CD8-positive, alpha-beta memory T cell (primary cell): ENCODE measurements at regions not wholly inside any gene's neighbourhood (a gene's known extent, or its start where the extent isn't known, plus 50 kb on each side); places are given as distances from the start of the nearest gene placed in this dataset.
A peak's percentile ranks its signal among the peaks of the same experiment; 100 is the strongest.

ENCODE experiments used
- CTCF ChIA-PET: fragments of 350-600 bp; sonication (Branson Sonifier 250); formaldehyde crosslinking; loops from one replicate; lab custom pipeline; 2021; ENCODE audit warnings: antibody characterized with exemption; lab: Charles Lee
- POLR2A ChIA-PET: fragments of 350-600 bp; sonication (Branson Sonifier 250); formaldehyde crosslinking; loops from one replicate; lab custom pipeline; 2021; ENCODE audit warnings: antibody characterized with exemption; lab: Charles Lee
- DNase-seq, 5 donors: peaks; one replicate each; pipeline versions ENCODE4 v3.0.0 to v3.0.0-alpha.2; 2020 to 2022; ENCODE audit warnings: mixed read lengths in 1 of 5
- H3K27ac ChIP-seq: one replicate; pipeline ENCODE4 v1.7.0; 2013; ENCODE audit warnings: low read depth, mild to moderate bottlenecking, low read length, moderate library complexity
- H3K27me3 ChIP-seq: 2 replicates; pipeline ENCODE4 v1.7.0; 2013; ENCODE audit warnings: low read length, mild to moderate bottlenecking; ENCODE audit not compliant: insufficient read depth, poor library complexity, severe bottlenecking
- H3K36me3 ChIP-seq: 2 replicates; pipeline ENCODE4 v1.7.0; 2013; ENCODE audit warnings: mild to moderate bottlenecking, low read length, moderate library complexity; ENCODE audit not compliant: insufficient read depth
- H3K4me1 ChIP-seq: 2 replicates; pipeline ENCODE4 v1.7.0; 2013; ENCODE audit warnings: mild to moderate bottlenecking, low read length, moderate library complexity; ENCODE audit not compliant: insufficient read depth
- H3K4me3 ChIP-seq: 2 replicates; pipeline ENCODE4 v1.7.0; 2013; ENCODE audit warnings: mild to moderate bottlenecking, low read length
- H3K9me3 ChIP-seq: 2 replicates; pipeline ENCODE4 v1.7.0; 2013; ENCODE audit warnings: mild to moderate bottlenecking, low read length
- H3K27ac Mint-ChIP-seq, 8 donors: one replicate each; pipeline ENCODE4 v1.8.0; 2020 to 2021; ENCODE audit warnings: mixed read lengths in 8 of 8, mild to moderate bottlenecking in 6 of 8, inconsistent platforms in 3 of 8, moderate library complexity in 3 of 8
- H3K27me3 Mint-ChIP-seq, 2 donors: one replicate each; pipeline ENCODE4 v1.8.0; 2020 to 2021; ENCODE audit warnings: mixed read lengths in 2 of 2, mild to moderate bottlenecking in 1 of 2, moderate library complexity in 1 of 2
- H3K36me3 Mint-ChIP-seq, 3 donors: one replicate each; pipeline ENCODE4 v1.8.0; 2020 to 2021; ENCODE audit warnings: mixed read lengths in 3 of 3, inconsistent platforms in 1 of 3, mild to moderate bottlenecking in 1 of 3
- H3K4me1 Mint-ChIP-seq, 3 donors: one replicate each; pipeline ENCODE4 v1.8.0; 2020 to 2021; ENCODE audit warnings: mixed read lengths in 3 of 3, inconsistent platforms in 1 of 3, mild to moderate bottlenecking in 1 of 3
- H3K4me3 Mint-ChIP-seq, 7 donors: one replicate each; pipeline ENCODE4 v1.8.0; 2020 to 2021; ENCODE audit warnings: mixed read lengths in 7 of 7, mild to moderate bottlenecking in 6 of 7, moderate library complexity in 4 of 7, inconsistent platforms in 2 of 7
- H3K9me3 Mint-ChIP-seq, 5 donors: one replicate each; pipeline ENCODE4 v1.8.0; 2020 to 2022; ENCODE audit warnings: mixed read lengths in 5 of 5, mild to moderate bottlenecking in 3 of 5, moderate library complexity in 2 of 5, inconsistent platforms in 1 of 5

- Histone ChIP-seq H3K36me3 (no peaks in the 10 kb centered on the region), H3K4me1 (no peaks in the 10 kb centered on the region), H3K9me3 (no peaks in the 10 kb centered on the region), H3K4me3 (no peak overlapping the region), H3K27me3 (no peaks in the 10 kb centered on the region), H3K27ac (no peak overlapping the region)
- Mint-ChIP-seq H3K27me3 (peaks cover 0 to 2% of the 10 kb centered on the region in 2 donors), H3K4me1 (no peaks in the 10 kb centered on the region), H3K4me3 (no peak overlapping the region), H3K27ac (no peak overlapping the region), H3K9me3 (peaks cover 0 to 4% (median 0%) of the 10 kb centered on the region in 5 donors), H3K36me3 (no peaks in the 10 kb centered on the region)
- CTCF ChIA-PET: no interaction called here
- POLR2A ChIA-PET: no interaction called here
- DNase-seq: no peak
Observed at GRCh38 chr12:126570566-126570965, 1505.3 kb downstream of the AACS start.

- CTCF ChIA-PET: no interaction called here
- no peak overlapping the region for H3K4me3 Mint-ChIP-seq
- H3K36me3 Mint-ChIP-seq: no peaks in the 10 kb centered on the region
- Histone ChIP-seq H3K27me3 (no peaks in the 10 kb centered on the region), H3K27ac (no peak overlapping the region), H3K9me3 (no peaks in the 10 kb centered on the region), H3K36me3 (no peaks in the 10 kb centered on the region), H3K4me1 (no peaks in the 10 kb centered on the region), H3K4me3 (no peak overlapping the region)
- no peak overlapping the region for H3K27ac Mint-ChIP-seq
- DNase-seq: no peak
- POLR2A ChIA-PET: no interaction called here
- H3K4me1 Mint-ChIP-seq: no peaks in the 10 kb centered on the region
- H3K27me3 Mint-ChIP-seq: no peaks in the 10 kb centered on the region
- H3K9me3 Mint-ChIP-seq: peaks cover 0 to 4% (median 0%) of the 10 kb centered on the region in 5 donors
Observed at GRCh38 chr12:126572170-126572569, 1506.9 kb downstream of the AACS start.

- H3K4me1 Mint-ChIP-seq: no peaks in the 10 kb centered on the region
Observed at GRCh38 chr12:126581655-126582054, 1516.4 kb downstream of the AACS start.

GRCh38 chr12:126582231-126582630 lies 1517.0 kb downstream of the AACS start:
- H3K9me3 Mint-ChIP-seq: no peaks in the 10 kb centered on the region
- no peak overlapping the region for H3K4me3 Mint-ChIP-seq
- H3K9me3 ChIP-seq: no peaks in the 10 kb centered on the region
- ChIA-PET CTCF (no interaction called here), POLR2A (no interaction called here)
- no peaks in the 10 kb centered on the region for H3K36me3 ChIP-seq
- no peaks in the 10 kb centered on the region for H3K4me1 Mint-ChIP-seq
- H3K27ac Mint-ChIP-seq: no peak overlapping the region
- no peaks in the 10 kb centered on the region for H3K36me3 Mint-ChIP-seq
- H3K27me3 Mint-ChIP-seq: peaks cover 0 to 3% of the 10 kb centered on the region in 2 donors
- H3K4me1 ChIP-seq: no peaks in the 10 kb centered on the region
- H3K27me3 ChIP-seq: no peaks in the 10 kb centered on the region
- no peak for DNase-seq
- H3K27ac ChIP-seq: no peak overlapping the region
- H3K4me3 ChIP-seq: no peak overlapping the region

More at GRCh38 chr12:126581655-126582054, 1516.4 kb downstream of the AACS start:
- H3K27me3 Mint-ChIP-seq: peaks cover 0 to 4% of the 10 kb centered on the region in 2 donors
- ChIA-PET CTCF (no interaction called here), POLR2A (no interaction called here)
- no peak overlapping the region for H3K4me3 ChIP-seq
- no peaks in the 10 kb centered on the region for H3K36me3 Mint-ChIP-seq
- H3K27ac ChIP-seq: no peak overlapping the region
- no peaks in the 10 kb centered on the region for H3K9me3 ChIP-seq
- no peaks in the 10 kb centered on the region for H3K36me3 ChIP-seq
- H3K9me3 Mint-ChIP-seq: no peaks in the 10 kb centered on the region
- no peak overlapping the region for H3K4me3 Mint-ChIP-seq
- no peaks in the 10 kb centered on the region for H3K27me3 ChIP-seq
- DNase-seq: no peak
- H3K27ac Mint-ChIP-seq: no peak overlapping the region
- no peaks in the 10 kb centered on the region for H3K4me1 ChIP-seq

GRCh38 chr12:126588586-126589249 lies 1523.5 kb downstream of the AACS start:
- ChIA-PET CTCF (no interaction called here), POLR2A (no interaction called here)
- no peak overlapping the region for H3K27ac ChIP-seq
- Mint-ChIP-seq H3K36me3 (no peaks in the 10 kb centered on the region), H3K27ac (peak overlapping the region in 5 of 8 donors; percentile 12 to 69 (median 51)), H3K4me1 (peaks cover 11 to 20% (median 15%) of the 10 kb centered on the region in 3 donors), H3K9me3 (no peaks in the 10 kb centered on the region), H3K27me3 (peaks cover 0 to 2% of the 10 kb centered on the region in 2 donors), H3K4me3 (peak overlapping the region in 2 of 7 donors; percentile 6 to 27)
- no peak for DNase-seq
- H3K4me3 ChIP-seq: no peak overlapping the region
- no peaks in the 10 kb centered on the region for H3K36me3 ChIP-seq
- no peaks in the 10 kb centered on the region for H3K9me3 ChIP-seq
- H3K4me1 ChIP-seq: no peaks in the 10 kb centered on the region
- H3K27me3 ChIP-seq: no peaks in the 10 kb centered on the region

- no peak overlapping the region for H3K4me3 ChIP-seq
- CTCF ChIA-PET: no interaction called here
Observed at GRCh38 chr12:126591533-126591932, 1526.3 kb downstream of the AACS start.

GRCh38 chr12:126601184-126602170 lies 1536.2 kb downstream of the AACS start:
- Mint-ChIP-seq H3K4me1 (no peaks in the 10 kb centered on the region), H3K4me3 (no peak overlapping the region), H3K36me3 (peaks cover 0 to 2% (median 0%) of the 10 kb centered on the region in 3 donors), H3K9me3 (no peaks in the 10 kb centered on the region), H3K27me3 (peaks cover 0 to under 1% of the 10 kb centered on the region in 2 donors), H3K27ac (no peak overlapping the region)
- Histone ChIP-seq H3K4me3 (no peak overlapping the region), H3K9me3 (no peaks in the 10 kb centered on the region), H3K27me3 (no peaks in the 10 kb centered on the region), H3K36me3 (no peaks in the 10 kb centered on the region), H3K4me1 (no peaks in the 10 kb centered on the region), H3K27ac (no peak overlapping the region)
- no peak for DNase-seq
- ChIA-PET CTCF (no interaction called here), POLR2A (no interaction called here)

More at GRCh38 chr12:126591533-126591932, 1526.3 kb downstream of the AACS start:
- POLR2A ChIA-PET: no interaction called here
- H3K9me3 ChIP-seq: no peaks in the 10 kb centered on the region
- Mint-ChIP-seq H3K4me3 (no peak overlapping the region), H3K27me3 (peaks cover 0 to 1% of the 10 kb centered on the region in 2 donors), H3K9me3 (no peaks in the 10 kb centered on the region), H3K4me1 (peaks cover 11 to 20% (median 15%) of the 10 kb centered on the region in 3 donors), H3K27ac (no peak overlapping the region), H3K36me3 (no peaks in the 10 kb centered on the region)
- no peak for DNase-seq
- no peaks in the 10 kb centered on the region for H3K4me1 ChIP-seq
- no peak overlapping the region for H3K27ac ChIP-seq
- H3K27me3 ChIP-seq: no peaks in the 10 kb centered on the region
- no peaks in the 10 kb centered on the region for H3K36me3 ChIP-seq

- no peak for DNase-seq
- Mint-ChIP-seq H3K27me3 (no peaks in the 10 kb centered on the region), H3K9me3 (no peaks in the 10 kb centered on the region), H3K4me3 (no peak overlapping the region), H3K27ac (no peak overlapping the region), H3K4me1 (no peaks in the 10 kb centered on the region), H3K36me3 (peaks cover 0 to 2% (median 0%) of the 10 kb centered on the region in 3 donors)
- H3K36me3 ChIP-seq: no peaks in the 10 kb centered on the region
- no peak overlapping the region for H3K27ac ChIP-seq
- no peaks in the 10 kb centered on the region for H3K9me3 ChIP-seq
- POLR2A ChIA-PET: no interaction called here
- no peaks in the 10 kb centered on the region for H3K4me1 ChIP-seq
- H3K4me3 ChIP-seq: no peak overlapping the region
- H3K27me3 ChIP-seq: no peaks in the 10 kb centered on the region
- CTCF ChIA-PET: no interaction called here
Observed at GRCh38 chr12:126602612-126603011, 1537.4 kb downstream of the AACS start.
